Keratinocyte (primary cell): ENCODE measurements at regions not wholly inside any gene's neighbourhood (a gene's known extent, or its start where the extent isn't known, plus 50 kb on each side); places are given as distances from the start of the nearest gene placed in this dataset.

Experiments
- DNase-seq: peaks from one replicate; pipeline ENCODE4 v3.0.0-alpha.2; 2011; ENCODE audit warnings: low read depth, missing footprints, low spot score
- FAIRE-seq: peaks from 2 replicates; lab custom pipeline; 2011; peaks lifted over from hg19 to GRCh38; lab: Jason Lieb, UNC
- H2AFZ ChIP-seq: 2 replicates; pipeline ENCODE4 v1.6.0; 2012; ENCODE audit warnings: low read length, control low read depth, inconsistent platforms; ENCODE audit not compliant: control insufficient read depth
- H3K27ac ChIP-seq: 2 replicates; pipeline ENCODE4 v1.5.1; 2011; ENCODE audit warnings: low read length; ENCODE audit not compliant: control insufficient read depth, insufficient read depth
- H3K27me3 ChIP-seq: 3 replicates; pipeline ENCODE4 v1.6.0; 2011; ENCODE audit warnings: low read length; ENCODE audit not compliant: control insufficient read depth, insufficient read depth; ENCODE audit errors: extremely low read depth
- H3K36me3 ChIP-seq, 2 experiments: 2 replicates in 1 of 2; 3 replicates in 1 of 2; pipeline ENCODE4 v1.5.1; 2011; ENCODE audit warnings: low read length in 2 of 2, mild to moderate bottlenecking in 1 of 2; ENCODE audit not compliant: control insufficient read depth in 2 of 2, insufficient read depth in 2 of 2; ENCODE audit errors: extremely low read depth in 1 of 2
- H3K4me1 ChIP-seq: 3 replicates; pipeline ENCODE4 v1.5.1; 2011; ENCODE audit warnings: low read length; ENCODE audit not compliant: control insufficient read depth, insufficient read depth; ENCODE audit errors: extremely low read depth
- H3K4me2 ChIP-seq: 3 replicates; pipeline ENCODE4 v1.6.0; 2011; ENCODE audit warnings: low read depth, low read length; ENCODE audit not compliant: control insufficient read depth, insufficient read depth; ENCODE audit errors: extremely low read depth
- H3K4me3 ChIP-seq, 3 experiments: fragments of 200-600 bp in 1 of 3; sonication (generic) in 1 of 3; 2 replicates in 2 of 3; 3 replicates in 1 of 3; pipeline ENCODE4 v1.5.1; 2011 to 2016; ENCODE audit warnings: low read length in 3 of 3, mild to moderate bottlenecking in 3 of 3, control low read depth in 2 of 3, inconsistent platforms in 1 of 3, low read depth in 1 of 3, mixed read lengths in 1 of 3, mixed run types in 1 of 3, moderate library complexity in 1 of 3; ENCODE audit not compliant: control insufficient read depth in 2 of 3, insufficient read depth in 2 of 3; ENCODE audit errors: extremely low read depth in 1 of 3
- H3K79me2 ChIP-seq: 2 replicates; pipeline ENCODE4 v1.6.0; 2012; ENCODE audit warnings: low read length; ENCODE audit not compliant: control insufficient read depth, insufficient read depth
- H3K9ac ChIP-seq: 3 replicates; pipeline ENCODE4 v1.6.0; 2011; ENCODE audit warnings: low read length; ENCODE audit not compliant: control insufficient read depth, insufficient read depth; ENCODE audit errors: extremely low read depth
- H3K9me1 ChIP-seq: 3 replicates; pipeline ENCODE4 v1.6.0; 2011; ENCODE audit warnings: low read length; ENCODE audit not compliant: control insufficient read depth, insufficient read depth; ENCODE audit errors: extremely low read depth
- H3K9me3 ChIP-seq: 2 replicates; pipeline ENCODE4 v1.5.1; 2012; ENCODE audit warnings: low read depth, low read length; ENCODE audit not compliant: control insufficient read depth
- H4K20me1 ChIP-seq: 3 replicates; pipeline ENCODE4 v1.6.0; 2011; ENCODE audit warnings: low read length; ENCODE audit not compliant: control insufficient read depth, insufficient read depth; ENCODE audit errors: extremely low read depth
- CTCF ChIP-seq, 3 experiments: IDR thresholded peaks in 1 of 3; conservative IDR thresholded peaks in 1 of 3; optimal IDR thresholded peaks in 1 of 3; 2 replicates in 2 of 3; 3 replicates in 1 of 3; pipeline versions ENCODE3 to v1.5.1; 2011; ENCODE audit warnings: low read length in 3 of 3, mild to moderate bottlenecking in 3 of 3, moderate library complexity in 2 of 3, control low read depth in 1 of 3, inconsistent platforms in 1 of 3; ENCODE audit not compliant: insufficient read depth in 2 of 3; ENCODE audit errors: extremely low read depth in 1 of 3
- EZH2 ChIP-seq: IDR thresholded peaks from one replicate; pipeline ENCODE4 v1.6.1; 2012; ENCODE audit warnings: inconsistent platforms, mild to moderate bottlenecking, low read length, moderate library complexity
- dilution Hi-C: fragments of 300-500 bp; cut with MboI; formaldehyde crosslinking; loops from one replicate; pipeline ENCODE4 v1.7.0; 2020; ENCODE audit warnings: low sequenced_read_pairs; ENCODE audit not compliant: extremely low pct_ligation_motif_present

- no peak for FAIRE-seq
These were observed 344.6 kb downstream of the LMO4 start for GRCh38 chr1:87673309-87673708.

DNA sequence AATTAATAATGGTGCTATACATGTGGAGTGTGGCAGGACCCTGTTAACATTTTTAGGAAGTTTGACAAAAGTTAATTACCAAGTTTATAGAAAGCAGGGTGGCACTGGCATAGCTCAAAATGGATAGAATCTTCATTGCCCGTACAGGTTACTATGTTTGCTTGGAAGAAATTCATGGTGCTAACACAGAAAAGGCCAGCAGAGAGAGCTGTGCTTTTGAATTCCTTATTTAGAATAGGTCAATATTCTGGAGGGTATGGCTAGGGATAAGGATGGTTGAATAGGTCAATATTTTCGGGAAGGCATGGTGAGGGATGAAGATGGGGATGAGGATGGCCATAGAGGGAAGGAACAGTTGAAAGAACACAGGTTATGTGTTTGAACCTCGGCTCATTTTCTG, 345.1 kb downstream of the LMO4 start:
- Histone ChIP-seq H3K9ac (no peak overlapping the region), H3K4me2 (no peak overlapping the region), H4K20me1 (no peaks in the 10 kb centered on the region), H3K4me3 (no peak overlapping the region), H3K9me3 (no peaks in the 10 kb centered on the region), H3K4me1 (no peaks in the 10 kb centered on the region), H3K36me3 (no peaks in the 10 kb centered on the region), H3K79me2 (no peaks in the 10 kb centered on the region), H2AFZ (no peak overlapping the region), H3K27me3 (no peaks in the 10 kb centered on the region), H3K27ac (no peak overlapping the region), H3K9me1 (no peaks in the 10 kb centered on the region)
- no peak for DNase-seq
- TF ChIP-seq EZH2 (no peak), CTCF (optimal IDR thresholded peaks at IDR 0.05 in 1 of 3, IDR thresholded peaks at IDR 0.05 in 1 of 3, conservative IDR thresholded peaks at IDR 0.05 in 1 of 3; ENCODE audit: extremely low read depth in 1 of 3, insufficient read depth in 2 of 3, low read length in 3 of 3) (no peak)
- no peak for FAIRE-seq
- dilution Hi-C loops: no loop called here

More at GRCh38 chr1:87673309-87673708, 344.6 kb downstream of the LMO4 start:
- TF ChIP-seq CTCF (optimal IDR thresholded peaks at IDR 0.05 in 1 of 3, IDR thresholded peaks at IDR 0.05 in 1 of 3, conservative IDR thresholded peaks at IDR 0.05 in 1 of 3; ENCODE audit: extremely low read depth in 1 of 3, insufficient read depth in 2 of 3, low read length in 3 of 3) (no peak), EZH2 (no peak)
- H3K27ac ChIP-seq: no peak overlapping the region
- dilution Hi-C loops: no loop called here
- no peaks in the 10 kb centered on the region for H3K9me3 ChIP-seq
- no peak overlapping the region for H3K9ac ChIP-seq
- no peaks in the 10 kb centered on the region for H3K9me1 ChIP-seq
- no peaks in the 10 kb centered on the region for H3K36me3 ChIP-seq
- H3K4me2 ChIP-seq: no peak overlapping the region
- no peak overlapping the region for H3K4me3 ChIP-seq
- H3K4me1 ChIP-seq: no peaks in the 10 kb centered on the region
- no peaks in the 10 kb centered on the region for H4K20me1 ChIP-seq
- no peaks in the 10 kb centered on the region for H3K79me2 ChIP-seq
- H2AFZ ChIP-seq: no peak overlapping the region
- DNase-seq: no peak
- no peaks in the 10 kb centered on the region for H3K27me3 ChIP-seq
